Fibroblast of mammary gland (primary cell): ENCODE measurements at regions not wholly inside any gene's neighbourhood (a gene's known extent, or its start where the extent isn't known, plus 50 kb on each side); places are given as distances from the start of the nearest gene placed in this dataset.
A peak's percentile ranks its signal among the peaks of the same experiment; 100 is the strongest.

Experiments used
- DNase-seq: peaks from one replicate; pipeline ENCODE4 v3.0.0-alpha.2; 2010; ENCODE audit warnings: low read depth
- H3K4me3 ChIP-seq: 2 replicates; pipeline ENCODE4 v1.5.1; 2011; ENCODE audit warnings: low read depth, mild to moderate bottlenecking, low read length, moderate library complexity; ENCODE audit not compliant: control insufficient read depth
- TF ChIP-seq, protein P1 (sequence below): conservative IDR thresholded peaks from 2 replicates; pipeline ENCODE4 v1.5.1; 2011; ENCODE audit warnings: low read depth, low read length, inconsistent platforms; ENCODE audit not compliant: control insufficient read depth, insufficient read depth

DNA sequence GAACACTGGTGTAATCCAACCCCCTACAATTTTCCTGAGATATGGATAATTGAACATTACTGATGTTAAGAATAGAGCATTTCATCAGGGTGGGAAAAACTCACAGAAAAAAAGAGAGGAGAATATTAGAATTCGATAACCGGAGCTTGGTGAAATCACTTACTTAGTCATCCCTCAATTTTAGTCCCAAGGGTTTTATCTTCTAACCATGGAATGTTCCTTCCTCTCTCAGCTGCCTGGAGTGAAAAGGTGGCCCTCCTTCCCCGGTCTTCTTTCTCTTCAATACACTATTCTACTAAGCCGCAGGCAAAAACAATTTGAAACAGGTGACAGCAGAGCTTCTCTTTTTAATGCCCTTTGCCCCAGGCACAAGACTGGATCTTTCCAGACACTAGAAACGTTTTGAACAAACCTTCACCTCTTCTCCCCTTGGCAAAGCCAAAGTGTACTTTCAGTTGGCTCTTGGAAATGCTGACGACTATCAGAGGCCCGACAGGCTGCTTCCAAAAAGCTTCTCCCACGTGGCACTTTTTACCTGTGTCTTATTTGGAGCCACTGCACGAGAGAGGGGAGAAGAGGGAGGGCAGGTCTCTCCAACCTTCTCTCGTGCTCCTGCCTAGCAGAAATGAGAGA is 543.9 kb downstream of the TLE1 start:
- DNase-seq, result peak; percentile 54
- no peak overlapping the region for H3K4me3 ChIP-seq
- TF ChIP-seq, protein P1, sequence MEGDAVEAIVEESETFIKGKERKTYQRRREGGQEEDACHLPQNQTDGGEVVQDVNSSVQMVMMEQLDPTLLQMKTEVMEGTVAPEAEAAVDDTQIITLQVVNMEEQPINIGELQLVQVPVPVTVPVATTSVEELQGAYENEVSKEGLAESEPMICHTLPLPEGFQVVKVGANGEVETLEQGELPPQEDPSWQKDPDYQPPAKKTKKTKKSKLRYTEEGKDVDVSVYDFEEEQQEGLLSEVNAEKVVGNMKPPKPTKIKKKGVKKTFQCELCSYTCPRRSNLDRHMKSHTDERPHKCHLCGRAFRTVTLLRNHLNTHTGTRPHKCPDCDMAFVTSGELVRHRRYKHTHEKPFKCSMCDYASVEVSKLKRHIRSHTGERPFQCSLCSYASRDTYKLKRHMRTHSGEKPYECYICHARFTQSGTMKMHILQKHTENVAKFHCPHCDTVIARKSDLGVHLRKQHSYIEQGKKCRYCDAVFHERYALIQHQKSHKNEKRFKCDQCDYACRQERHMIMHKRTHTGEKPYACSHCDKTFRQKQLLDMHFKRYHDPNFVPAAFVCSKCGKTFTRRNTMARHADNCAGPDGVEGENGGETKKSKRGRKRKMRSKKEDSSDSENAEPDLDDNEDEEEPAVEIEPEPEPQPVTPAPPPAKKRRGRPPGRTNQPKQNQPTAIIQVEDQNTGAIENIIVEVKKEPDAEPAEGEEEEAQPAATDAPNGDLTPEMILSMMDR, result no peak

DNA sequence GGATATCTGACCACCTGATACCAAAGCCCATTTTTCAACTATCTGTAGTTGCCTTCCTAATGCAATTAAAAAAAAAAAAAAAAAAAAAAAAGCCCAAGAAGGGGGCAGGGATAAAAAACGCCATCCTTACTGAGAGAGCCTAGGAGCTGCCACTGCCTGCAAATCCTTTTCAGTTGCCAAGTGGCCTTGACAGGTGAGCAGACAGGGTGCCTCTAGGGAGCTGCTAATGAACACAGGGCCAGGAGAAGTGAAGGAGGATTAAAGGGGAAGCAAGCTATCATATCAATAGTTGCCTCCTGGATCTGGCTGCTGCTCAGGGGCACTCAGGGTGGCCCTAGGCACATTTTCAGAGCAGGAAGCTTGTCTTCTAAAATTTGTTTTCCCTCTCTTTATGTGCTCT is 547.4 kb downstream of the TLE1 start:
- no peak for DNase-seq
- no peak overlapping the region for H3K4me3 ChIP-seq
- TF ChIP-seq, protein P1, result no peak

DNA sequence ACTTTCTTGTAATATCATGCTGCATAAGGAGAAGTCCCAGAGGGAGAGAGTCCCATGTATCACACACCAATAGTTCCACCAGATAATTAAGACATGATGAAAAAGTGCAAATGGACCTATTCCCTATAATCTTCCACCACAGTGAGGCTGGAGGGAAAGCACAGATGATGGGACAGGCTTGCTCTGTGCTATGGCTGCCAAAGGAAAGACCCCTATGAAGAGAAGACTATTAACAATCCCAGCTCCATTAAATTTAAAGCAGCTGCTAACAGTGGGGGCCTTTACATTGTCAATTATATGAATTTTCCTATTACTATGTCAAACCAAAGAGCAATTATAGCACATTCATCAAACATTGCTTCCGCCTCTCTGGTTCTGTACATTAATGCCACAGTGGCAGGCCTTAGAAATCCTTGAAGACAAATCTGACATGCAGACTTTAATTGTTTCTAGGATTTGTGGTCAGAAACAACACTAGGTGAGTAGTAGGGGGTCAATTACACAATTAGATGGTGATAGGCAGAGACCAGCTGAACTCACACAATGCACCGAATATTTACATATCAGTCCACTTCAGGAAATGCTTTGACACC is 551.3 kb downstream of the TLE1 start:
- no peak for DNase-seq
- TF ChIP-seq, protein P1, result no peak
- H3K4me3 ChIP-seq, result no peak overlapping the region

DNA sequence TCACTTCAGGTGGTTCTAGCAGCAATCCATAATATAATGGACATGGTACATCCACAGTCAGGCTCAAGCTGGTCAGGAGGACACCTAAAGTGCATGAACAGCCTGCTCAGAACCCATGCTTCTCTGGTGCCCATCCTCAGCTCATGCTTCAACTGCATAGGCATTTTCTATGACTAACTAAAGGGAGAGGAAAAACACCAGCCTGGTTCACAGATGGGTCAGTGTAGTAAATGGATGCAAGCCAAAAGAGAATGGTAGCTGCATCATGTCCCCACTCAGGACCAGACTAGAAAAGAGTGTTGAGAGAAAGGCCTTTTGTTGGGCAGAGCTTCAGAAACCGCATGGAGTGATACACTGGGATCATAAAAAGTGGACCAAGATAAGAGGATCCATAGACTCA is 556.6 kb downstream of the TLE1 start:
- DNase-seq, result no peak

DNA sequence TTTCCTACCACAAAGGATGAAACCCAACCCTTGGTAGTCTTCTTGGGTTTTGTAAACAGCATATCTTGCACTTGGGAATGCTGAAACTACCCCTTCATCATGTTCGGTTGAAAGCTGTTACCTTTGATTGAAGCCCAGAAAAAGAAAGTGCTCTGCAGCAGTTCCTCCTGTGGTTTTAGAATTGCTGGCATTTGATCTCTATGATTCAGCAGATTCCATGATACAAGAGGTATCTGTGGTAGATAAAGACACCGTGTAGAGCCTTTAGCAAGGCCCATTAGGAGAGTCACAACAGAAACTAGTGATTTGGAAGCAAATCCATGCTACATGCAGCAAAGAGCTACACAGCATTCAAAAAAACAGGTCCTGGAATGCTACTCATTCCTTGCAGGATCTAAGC is 557.0 kb downstream of the TLE1 start:
- DNase-seq, result no peak
- no peak overlapping the region for H3K4me3 ChIP-seq
- TF ChIP-seq, protein P1, result no peak

More for the DNA sequence above, 556.6 kb downstream of the TLE1 start:
- TF ChIP-seq, protein P1, result no peak
- no peak overlapping the region for H3K4me3 ChIP-seq

DNA sequence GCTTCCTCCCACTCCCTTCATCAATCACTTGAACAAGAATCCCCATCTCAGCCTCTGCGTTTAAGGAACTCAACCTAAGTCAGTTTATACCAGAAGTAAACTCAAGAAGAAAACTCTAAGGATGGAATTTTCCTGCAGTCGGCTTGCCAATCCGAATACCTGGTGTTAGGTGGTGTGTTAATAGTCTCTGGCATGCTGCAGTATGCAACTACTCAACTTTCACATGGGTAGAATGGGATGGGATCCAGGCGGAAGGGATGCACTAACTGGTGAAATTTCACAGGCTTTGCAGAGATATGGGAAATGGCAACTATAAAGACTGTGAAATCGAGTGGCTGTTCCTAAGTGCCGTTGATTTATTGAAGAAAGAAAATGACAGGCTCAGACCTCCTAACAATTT is 560.6 kb downstream of the TLE1 start:
- TF ChIP-seq, protein P1, result no peak
- H3K4me3 ChIP-seq, result no peak overlapping the region
- no peak for DNase-seq

DNA sequence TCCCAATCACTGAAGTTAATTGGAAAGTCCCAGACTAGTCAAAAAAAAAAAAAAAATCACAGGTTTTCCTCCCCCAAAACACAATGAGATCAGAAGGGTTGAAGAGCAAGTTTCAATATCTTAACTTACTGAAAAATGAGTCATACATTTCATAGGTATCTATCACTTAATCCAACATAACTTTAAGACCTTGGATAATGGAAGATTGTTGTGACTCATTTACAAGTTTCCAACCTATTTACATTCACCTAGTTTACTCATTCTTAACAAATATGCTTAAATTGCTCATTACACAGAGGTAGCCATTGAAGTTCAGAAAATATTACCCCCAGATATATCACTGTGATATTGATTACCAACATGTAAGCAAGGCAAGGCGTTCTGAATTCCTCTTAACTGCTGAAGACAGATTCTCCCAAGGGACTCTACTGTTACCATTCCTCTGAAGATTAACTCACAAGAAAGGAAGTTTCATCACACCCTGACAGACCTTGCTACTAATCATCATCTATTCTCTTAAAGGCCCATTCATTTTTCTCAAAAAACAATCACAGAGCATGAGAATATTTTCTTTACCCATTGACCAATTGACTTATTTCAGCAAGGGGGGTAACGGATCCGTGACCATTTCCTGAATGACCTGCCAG is 563.8 kb downstream of the TLE1 start:
- H3K4me3 ChIP-seq, result no peak overlapping the region
- TF ChIP-seq, protein P1, result no peak
- peak; percentile 66 for DNase-seq
